Activated naive CD4-positive, alpha-beta T cell treated with anti-CD3 and anti-CD28 coated beads for 36 hours (primary cell): ENCODE measurements at regions not wholly inside any gene's neighbourhood (a gene's known extent, or its start where the extent isn't known, plus 50 kb on each side); places are given as distances from the start of the nearest gene placed in this dataset.

Experiments
- CTCF ChIA-PET: fragments of 350-600 bp; sonication (Branson Sonifier 250); formaldehyde crosslinking; loops from one replicate; lab custom pipeline; 2021; ENCODE audit warnings: antibody characterized with exemption; lab: Charles Lee
- DNase-seq: peaks from one replicate; pipeline ENCODE4 v3.0.0-alpha.2; 2020
- H3K27ac Mint-ChIP-seq: one replicate; pipeline ENCODE4 v1.8.0; 2021; ENCODE audit warnings: mild to moderate bottlenecking, mixed read lengths
- H3K27me3 Mint-ChIP-seq: one replicate; pipeline ENCODE4 v1.8.0; 2021; ENCODE audit warnings: low read depth, mixed read lengths
- H3K36me3 Mint-ChIP-seq: one replicate; pipeline ENCODE4 v1.8.0; 2021; ENCODE audit warnings: low read depth, mixed read lengths
- H3K4me1 Mint-ChIP-seq: one replicate; pipeline ENCODE4 v1.8.0; 2021; ENCODE audit warnings: low read depth, mixed read lengths
- H3K4me3 Mint-ChIP-seq: one replicate; pipeline ENCODE4 v1.8.0; 2021; ENCODE audit warnings: mild to moderate bottlenecking, moderate library complexity, mixed read lengths
- H3K9me3 Mint-ChIP-seq: one replicate; pipeline ENCODE4 v1.8.0; 2021; ENCODE audit warnings: mixed read lengths
- intact Hi-C: fragments of 100-400 bp; cut with micrococcal nuclease; formaldehyde crosslinking; loops from one replicate; pipeline ENCODE4 v1.15.1; 2023

GRCh38 chr12:24044941-24045703 is 95.7 kb upstream of the SOX5 start:
- Mint-ChIP-seq H3K27ac (no peak overlapping the region), H3K4me1 (no peaks in the 10 kb centered on the region), H3K9me3 (no peaks in the 10 kb centered on the region), H3K4me3 (no peak overlapping the region), H3K27me3 (no peaks in the 10 kb centered on the region), H3K36me3 (no peaks in the 10 kb centered on the region)
- DNase-seq, result no peak
- CTCF ChIA-PET, result no interaction called here
- intact Hi-C loops, result no loop called here

GRCh38 chr12:24042651-24043050 is 93.2 kb upstream of the SOX5 start:
- no peaks in the 10 kb centered on the region for H3K36me3 Mint-ChIP-seq
- H3K9me3 Mint-ChIP-seq, result no peaks in the 10 kb centered on the region
- H3K27me3 Mint-ChIP-seq, result no peaks in the 10 kb centered on the region
- no peak for DNase-seq
- CTCF ChIA-PET, result no interaction called here
- intact Hi-C loops, result no loop called here
- no peak overlapping the region for H3K4me3 Mint-ChIP-seq
- H3K4me1 Mint-ChIP-seq, result no peaks in the 10 kb centered on the region
- no peak overlapping the region for H3K27ac Mint-ChIP-seq

- no peaks in the 10 kb centered on the region for H3K27me3 Mint-ChIP-seq
- no peak overlapping the region for H3K4me3 Mint-ChIP-seq
- no peaks in the 10 kb centered on the region for H3K36me3 Mint-ChIP-seq
- CTCF ChIA-PET, result no interaction called here
- intact Hi-C loops, result no loop called here
- H3K27ac Mint-ChIP-seq, result no peak overlapping the region
- DNase-seq, result no peak
- H3K4me1 Mint-ChIP-seq, result no peaks in the 10 kb centered on the region
- H3K9me3 Mint-ChIP-seq, result no peaks in the 10 kb centered on the region
Measured at GRCh38 chr12:24039113-24039525, 89.6 kb upstream of the SOX5 start.

GRCh38 chr12:24038211-24038997 is 88.9 kb upstream of the SOX5 start:
- no peaks in the 10 kb centered on the region for H3K36me3 Mint-ChIP-seq
- no peaks in the 10 kb centered on the region for H3K4me1 Mint-ChIP-seq
- no peak overlapping the region for H3K4me3 Mint-ChIP-seq
- no peak for DNase-seq
- H3K9me3 Mint-ChIP-seq, result no peaks in the 10 kb centered on the region
- CTCF ChIA-PET, result interaction anchor here (0.6 kb wide), 1 partner anchor 367 kb away, joined by 3 read pairs; no protein-coding TSS in a partner anchor
- H3K27me3 Mint-ChIP-seq, result no peaks in the 10 kb centered on the region
- intact Hi-C loops, result no loop called here
- no peak overlapping the region for H3K27ac Mint-ChIP-seq

- Mint-ChIP-seq H3K27ac (no peak overlapping the region), H3K27me3 (no peaks in the 10 kb centered on the region)
Measured at GRCh38 chr12:24036438-24037216, 87.2 kb upstream of the SOX5 start.

GRCh38 chr12:24034894-24035293 is 85.4 kb upstream of the SOX5 start:
- Mint-ChIP-seq H3K4me1 (no peaks in the 10 kb centered on the region), H3K27ac (no peak overlapping the region), H3K9me3 (peaks cover 3% of the 10 kb centered on the region), H3K27me3 (no peaks in the 10 kb centered on the region), H3K4me3 (no peak overlapping the region), H3K36me3 (no peaks in the 10 kb centered on the region)
- CTCF ChIA-PET, result no interaction called here
- intact Hi-C loops, result no loop called here
- no peak for DNase-seq

More at GRCh38 chr12:24036438-24037216, 87.2 kb upstream of the SOX5 start:
- no peaks in the 10 kb centered on the region for H3K9me3 Mint-ChIP-seq
- no peaks in the 10 kb centered on the region for H3K4me1 Mint-ChIP-seq
- H3K4me3 Mint-ChIP-seq, result no peak overlapping the region
- no peaks in the 10 kb centered on the region for H3K36me3 Mint-ChIP-seq
- no peak for DNase-seq
- intact Hi-C loops, result no loop called here
- CTCF ChIA-PET, result no interaction called here

GRCh38 chr12:24034160-24034559 is 84.7 kb upstream of the SOX5 start:
- Mint-ChIP-seq H3K36me3 (no peaks in the 10 kb centered on the region), H3K27me3 (no peaks in the 10 kb centered on the region), H3K4me3 (no peak overlapping the region), H3K4me1 (no peaks in the 10 kb centered on the region), H3K27ac (no peak overlapping the region), H3K9me3 (peaks cover 3% of the 10 kb centered on the region)
- intact Hi-C loops, result no loop called here
- DNase-seq, result no peak
- CTCF ChIA-PET, result no interaction called here

GRCh38 chr12:24027352-24027751 is 77.9 kb upstream of the SOX5 start:
- Mint-ChIP-seq H3K4me1 (no peaks in the 10 kb centered on the region), H3K27ac (no peak overlapping the region), H3K9me3 (peaks cover 3% of the 10 kb centered on the region), H3K27me3 (no peaks in the 10 kb centered on the region), H3K4me3 (no peak overlapping the region), H3K36me3 (no peaks in the 10 kb centered on the region)
- DNase-seq, result no peak
- CTCF ChIA-PET, result no interaction called here
- intact Hi-C loops, result no loop called here

GRCh38 chr12:24025153-24025798 is 75.8 kb upstream of the SOX5 start:
- no peak overlapping the region for H3K27ac Mint-ChIP-seq
- H3K9me3 Mint-ChIP-seq, result peaks cover 1% of the 10 kb centered on the region
- intact Hi-C loops, result no loop called here
- no peaks in the 10 kb centered on the region for H3K4me1 Mint-ChIP-seq
- DNase-seq, result no peak
- CTCF ChIA-PET, result interaction anchor here (1.1 kb wide), 1 partner anchor 10 kb away, joined by 3 read pairs; no protein-coding TSS in a partner anchor
- H3K4me3 Mint-ChIP-seq, result no peak overlapping the region
- H3K27me3 Mint-ChIP-seq, result no peaks in the 10 kb centered on the region
- no peaks in the 10 kb centered on the region for H3K36me3 Mint-ChIP-seq

GRCh38 chr12:24023081-24023480 is 73.6 kb upstream of the SOX5 start:
- H3K4me3 Mint-ChIP-seq, result no peak overlapping the region
- intact Hi-C loops, result no loop called here
- no peaks in the 10 kb centered on the region for H3K27me3 Mint-ChIP-seq

GRCh38 chr12:24021164-24021502 is 71.7 kb upstream of the SOX5 start:
- no peaks in the 10 kb centered on the region for H3K36me3 Mint-ChIP-seq
- no peaks in the 10 kb centered on the region for H3K27me3 Mint-ChIP-seq
- no peaks in the 10 kb centered on the region for H3K4me1 Mint-ChIP-seq
- CTCF ChIA-PET, result no interaction called here
- DNase-seq, result no peak
- no peak overlapping the region for H3K4me3 Mint-ChIP-seq
- peaks cover 3% of the 10 kb centered on the region for H3K9me3 Mint-ChIP-seq
- no peak overlapping the region for H3K27ac Mint-ChIP-seq
- intact Hi-C loops, result no loop called here

More at GRCh38 chr12:24023081-24023480, 73.6 kb upstream of the SOX5 start:
- no peak for DNase-seq
- Mint-ChIP-seq H3K4me1 (no peaks in the 10 kb centered on the region), H3K36me3 (no peaks in the 10 kb centered on the region), H3K9me3 (peaks cover 3% of the 10 kb centered on the region), H3K27ac (no peak overlapping the region)
- CTCF ChIA-PET, result interaction anchor here (0.6 kb wide), 1 partner anchor 45 kb away, joined by 3 read pairs; no protein-coding TSS in a partner anchor
